PC-3 (cell line): ENCODE measurements at regions not wholly inside any gene's neighbourhood (a gene's known extent, or its start where the extent isn't known, plus 50 kb on each side); places are given as distances from the start of the nearest gene placed in this dataset.

ENCODE experiments used
- EZH2 ChIP-seq: fragments of 300-600 bp; sonication (generic); IDR thresholded peaks from one replicate; pipeline ENCODE4 v1.6.1; 2017; ENCODE audit warnings: antibody characterized with exemption, mild to moderate bottlenecking, low read length; ENCODE audit not compliant: unreplicated experiment
- TF ChIP-seq, protein P1 (sequence below): fragments of 300-600 bp; sonication (generic); conservative IDR thresholded peaks from 2 replicates; pipeline ENCODE4 v1.5.1; 2017; ENCODE audit warnings: antibody characterized with exemption, low read depth, mild to moderate bottlenecking, low read length

DNA sequence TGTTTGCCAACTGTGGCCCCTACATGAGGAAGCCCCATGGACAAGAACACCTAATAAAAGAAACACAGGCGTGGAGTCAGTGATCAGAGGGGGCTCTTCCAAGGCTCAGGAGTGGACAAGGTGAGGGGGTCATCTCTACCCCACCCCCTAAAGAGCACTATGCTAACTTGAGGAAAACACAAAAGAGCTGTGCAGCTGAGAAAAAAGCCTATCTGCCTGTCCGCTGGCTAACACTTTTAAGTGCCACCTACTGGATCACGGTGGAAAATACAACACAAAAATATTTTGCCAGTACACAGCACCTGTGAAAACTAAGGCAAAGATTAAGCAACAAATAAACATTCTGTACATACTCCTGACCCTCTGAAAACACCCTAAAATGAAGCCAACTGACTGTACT, 53.1 kb upstream of the COBL start:
- no peak for TF ChIP-seq EZH2
- TF ChIP-seq, protein P1, sequence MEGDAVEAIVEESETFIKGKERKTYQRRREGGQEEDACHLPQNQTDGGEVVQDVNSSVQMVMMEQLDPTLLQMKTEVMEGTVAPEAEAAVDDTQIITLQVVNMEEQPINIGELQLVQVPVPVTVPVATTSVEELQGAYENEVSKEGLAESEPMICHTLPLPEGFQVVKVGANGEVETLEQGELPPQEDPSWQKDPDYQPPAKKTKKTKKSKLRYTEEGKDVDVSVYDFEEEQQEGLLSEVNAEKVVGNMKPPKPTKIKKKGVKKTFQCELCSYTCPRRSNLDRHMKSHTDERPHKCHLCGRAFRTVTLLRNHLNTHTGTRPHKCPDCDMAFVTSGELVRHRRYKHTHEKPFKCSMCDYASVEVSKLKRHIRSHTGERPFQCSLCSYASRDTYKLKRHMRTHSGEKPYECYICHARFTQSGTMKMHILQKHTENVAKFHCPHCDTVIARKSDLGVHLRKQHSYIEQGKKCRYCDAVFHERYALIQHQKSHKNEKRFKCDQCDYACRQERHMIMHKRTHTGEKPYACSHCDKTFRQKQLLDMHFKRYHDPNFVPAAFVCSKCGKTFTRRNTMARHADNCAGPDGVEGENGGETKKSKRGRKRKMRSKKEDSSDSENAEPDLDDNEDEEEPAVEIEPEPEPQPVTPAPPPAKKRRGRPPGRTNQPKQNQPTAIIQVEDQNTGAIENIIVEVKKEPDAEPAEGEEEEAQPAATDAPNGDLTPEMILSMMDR, result peak; percentile 45
